Sigmoid colon (tissue), 4 donors: ENCODE measurements at regions not wholly inside any gene's neighbourhood (a gene's known extent, or its start where the extent isn't known, plus 50 kb on each side); places are given as distances from the start of the nearest gene placed in this dataset.

ENCODE experiments used
- CTCF ChIP-seq, 4 experiments: fragments of 450-650 bp in 3 of 4; fragments of 200-600 bp in 1 of 4; IDR thresholded peaks; one replicate each; pipeline ENCODE4 v1.5.1; 2016 to 2019; ENCODE audit warnings: antibody characterized with exemption in 4 of 4, mild to moderate bottlenecking in 3 of 4, moderate library complexity in 2 of 4
- POLR2A ChIP-seq, 2 donors: fragments of 450-650 bp; IDR thresholded peaks; one replicate each; pipeline ENCODE4 v1.6.1; 2016; ENCODE audit warnings: antibody characterized with exemption in 2 of 2, mild to moderate bottlenecking in 2 of 2, moderate library complexity in 2 of 2
- POLR2AphosphoS5 ChIP-seq, 4 donors: sonication (generic); formaldehyde crosslinking; IDR thresholded peaks; one replicate each; pipeline ENCODE4 v1.6.1; 2017; ENCODE audit warnings: antibody characterized with exemption in 4 of 4

- TF ChIP-seq CTCF (IDR thresholded peaks at IDR 0.05) (no peak), POLR2AphosphoS5 (IDR thresholded peaks at IDR 0.05) (no peak), POLR2A (IDR thresholded peaks at IDR 0.05) (no peak)
These were observed 279.3 kb downstream of the SKIDA1 start for GRCh38 chr10:21246178-21246577.
